ENCODE measurements at regions not wholly inside any gene's neighbourhood (a gene's known extent, or its start where the extent isn't known, plus 50 kb on each side); places are given as distances from the start of the nearest gene placed in this dataset.
A peak's percentile ranks its signal among the peaks of the same experiment; 100 is the strongest.

- DNase-seq (ENCODE audit: low read depth): peak; percentile 84
These were observed 116.8 kb downstream of the TOMM20 start for GRCh38 chr1:235011599-235012435.

GRCh38 chr1:235011064-235011598 lies 117.5 kb downstream of the TOMM20 start:
- peak; percentile 30 for DNase-seq (ENCODE audit: low read depth)

GRCh38 chr1:235009561-235010306 lies 118.9 kb downstream of the TOMM20 start:
- DNase-seq (ENCODE audit: low read depth): no peak

- DNase-seq (ENCODE audit: low read depth): no peak
These were observed 119.6 kb downstream of the TOMM20 start for GRCh38 chr1:235009074-235009473.

GRCh38 chr1:235008239-235008638 lies 120.4 kb downstream of the TOMM20 start:
- no peak for DNase-seq (ENCODE audit: low read depth)

GRCh38 chr1:235006816-235007215 lies 121.8 kb downstream of the TOMM20 start:
- no peak for DNase-seq (ENCODE audit: low read depth)

GRCh38 chr1:235006132-235006721 lies 122.4 kb downstream of the TOMM20 start:
- no peak for DNase-seq (ENCODE audit: low read depth)

- DNase-seq (ENCODE audit: low read depth): no peak
These were observed 123.7 kb downstream of the TOMM20 start for GRCh38 chr1:235004840-235005391.

GRCh38 chr1:235004276-235004675 lies 124.4 kb downstream of the TOMM20 start:
- no peak for DNase-seq (ENCODE audit: low read depth)

- no peak for DNase-seq (ENCODE audit: low read depth)
These were observed 125.8 kb downstream of the TOMM20 start for GRCh38 chr1:235002706-235003300.

- DNase-seq (ENCODE audit: low read depth): no peak
These were observed 129.1 kb downstream of the TOMM20 start for GRCh38 chr1:234999513-234999940.

GRCh38 chr1:234997896-234998741 lies 130.5 kb downstream of the TOMM20 start:
- DNase-seq (ENCODE audit: low read depth): no peak

GRCh38 chr1:234997201-234997895 lies 131.3 kb downstream of the TOMM20 start:
- no peak for DNase-seq (ENCODE audit: low read depth)

GRCh38 chr1:234996245-234996757 lies 132.3 kb downstream of the TOMM20 start:
- DNase-seq (ENCODE audit: low read depth): no peak

GRCh38 chr1:234994436-234995295 lies 134.0 kb downstream of the TOMM20 start:
- DNase-seq (ENCODE audit: low read depth): no peak

GRCh38 chr1:234992065-234992464 lies 136.6 kb downstream of the TOMM20 start:
- DNase-seq (ENCODE audit: low read depth): no peak

GRCh38 chr1:234990874-234991801 lies 137.5 kb downstream of the TOMM20 start:
- DNase-seq (ENCODE audit: low read depth): no peak

GRCh38 chr1:234990328-234990675 lies 138.3 kb downstream of the TOMM20 start:
- DNase-seq (ENCODE audit: low read depth): no peak
